ENCODE measurements at regions not wholly inside any gene's neighbourhood (a gene's known extent, or its start where the extent isn't known, plus 50 kb on each side); places are given as distances from the start of the nearest gene placed in this dataset.

GRCh38 chr6:98498144-98498775, 336.1 kb upstream of the POU3F2 start (continued):
- TF ChIP-seq BACH1 (IDR thresholded peaks at IDR 0.05; ENCODE audit: low read length) (no peak), CTBP2 (IDR thresholded peaks at IDR 0.05; ENCODE audit: borderline replicate concordance, insufficient read depth, insufficient read length, low read length) (no peak), CREB1 (IDR thresholded peaks at IDR 0.05) (no peak), RNF2 (IDR thresholded peaks at IDR 0.05; ENCODE audit: borderline replicate concordance, low read depth, low read length, missing control alignments, poor library complexity, severe bottlenecking) (no peak), KDM5A (IDR thresholded peaks at IDR 0.05; ENCODE audit: low read length) (no peak), SAP30 (IDR thresholded peaks at IDR 0.05; ENCODE audit: insufficient read depth, insufficient replicate concordance, low read length) (no peak), CBX8 (IDR thresholded peaks at IDR 0.05; ENCODE audit: borderline replicate concordance, low read depth, low read length) (no peak), NRF1 (IDR thresholded peaks at IDR 0.05; ENCODE audit: low read depth, low read length) (no peak)
